Colonic mucosa (tissue), 4 donors: ENCODE measurements at regions not wholly inside any gene's neighbourhood (a gene's known extent, or its start where the extent isn't known, plus 50 kb on each side); places are given as distances from the start of the nearest gene placed in this dataset.
A peak's percentile ranks its signal among the peaks of the same experiment; 100 is the strongest.

Experiments used
- DNase-seq: peaks from one replicate; pipeline ENCODE4 v3.0.0-alpha.2; 2020
- H3K27ac ChIP-seq: fragments of 200-600 bp; one replicate; pipeline ENCODE4 v1.8.0; 2021
- H3K27me3 ChIP-seq: fragments of 200-600 bp; one replicate; pipeline ENCODE4 v1.8.0; 2021
- H3K36me3 ChIP-seq: fragments of 200-600 bp; one replicate; pipeline ENCODE4 v1.8.0; 2021
- H3K4me1 ChIP-seq: fragments of 200-600 bp; one replicate; pipeline ENCODE4 v1.8.0; 2021; ENCODE audit warnings: mild to moderate bottlenecking
- H3K4me3 ChIP-seq: fragments of 200-600 bp; one replicate; pipeline ENCODE4 v1.8.0; 2021
- H3K9ac ChIP-seq, 2 donors: one replicate each; pipeline ENCODE4 v1.7.0; 2013; ENCODE audit warnings: control low read depth in 2 of 2, low read depth in 2 of 2, low read length in 2 of 2
- H3K9me3 ChIP-seq: fragments of 200-600 bp; one replicate; pipeline ENCODE4 v1.8.0; 2021
- intact Hi-C: fragments of 100-400 bp; cut with DNase I; formaldehyde crosslinking; loops from one replicate; pipeline ENCODE4 v1.14.1; 2022
- TF ChIP-seq, protein P1 (sequence below): fragments of 200-600 bp; IDR thresholded peaks from one replicate; pipeline ENCODE4 v1.8.0; 2022; ENCODE audit warnings: antibody characterized with exemption, mild to moderate bottlenecking
- donor health status: healthy.
- donor health status: DM: no; HTN: no; CAD: no.
- donor health status: DM: no; HTN: no; CAD: no.

DNA sequence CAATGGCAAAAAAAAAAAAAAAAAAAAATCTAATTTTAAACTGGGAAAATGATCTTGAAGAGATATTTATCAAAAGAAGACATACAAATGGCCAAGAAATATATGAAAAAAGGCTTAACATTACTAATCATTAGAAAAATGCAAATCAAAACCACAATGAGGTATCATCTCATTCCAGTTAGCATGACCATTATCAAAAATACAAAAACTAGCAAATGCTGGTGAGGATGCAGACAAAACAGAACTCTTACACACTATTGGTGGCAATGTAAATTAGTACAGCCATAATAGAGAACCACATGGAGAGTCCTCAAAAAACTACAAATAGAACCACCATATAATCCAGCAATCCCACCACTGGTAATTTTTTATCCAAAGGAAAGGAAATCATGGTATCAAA lies 489.6 kb downstream of the TNS3 start:
- Histone ChIP-seq H3K9me3 (no peaks in the 10 kb centered on the region), H3K4me3 (no peak overlapping the region), H3K9ac (no peak overlapping the region), H3K27me3 (no peaks in the 10 kb centered on the region), H3K4me1 (no peaks in the 10 kb centered on the region), H3K27ac (no peak overlapping the region), H3K36me3 (no peaks in the 10 kb centered on the region)
- intact Hi-C loops: no loop called here
- no peak for DNase-seq
- TF ChIP-seq, protein P1, sequence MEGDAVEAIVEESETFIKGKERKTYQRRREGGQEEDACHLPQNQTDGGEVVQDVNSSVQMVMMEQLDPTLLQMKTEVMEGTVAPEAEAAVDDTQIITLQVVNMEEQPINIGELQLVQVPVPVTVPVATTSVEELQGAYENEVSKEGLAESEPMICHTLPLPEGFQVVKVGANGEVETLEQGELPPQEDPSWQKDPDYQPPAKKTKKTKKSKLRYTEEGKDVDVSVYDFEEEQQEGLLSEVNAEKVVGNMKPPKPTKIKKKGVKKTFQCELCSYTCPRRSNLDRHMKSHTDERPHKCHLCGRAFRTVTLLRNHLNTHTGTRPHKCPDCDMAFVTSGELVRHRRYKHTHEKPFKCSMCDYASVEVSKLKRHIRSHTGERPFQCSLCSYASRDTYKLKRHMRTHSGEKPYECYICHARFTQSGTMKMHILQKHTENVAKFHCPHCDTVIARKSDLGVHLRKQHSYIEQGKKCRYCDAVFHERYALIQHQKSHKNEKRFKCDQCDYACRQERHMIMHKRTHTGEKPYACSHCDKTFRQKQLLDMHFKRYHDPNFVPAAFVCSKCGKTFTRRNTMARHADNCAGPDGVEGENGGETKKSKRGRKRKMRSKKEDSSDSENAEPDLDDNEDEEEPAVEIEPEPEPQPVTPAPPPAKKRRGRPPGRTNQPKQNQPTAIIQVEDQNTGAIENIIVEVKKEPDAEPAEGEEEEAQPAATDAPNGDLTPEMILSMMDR: no peak

- TF ChIP-seq, protein P1: no peak
- intact Hi-C loops: no loop called here
- no peak overlapping the region for H3K9ac ChIP-seq
- no peak overlapping the region for H3K27ac ChIP-seq
- no peak for DNase-seq
- H3K36me3 ChIP-seq: no peaks in the 10 kb centered on the region
- no peak overlapping the region for H3K4me3 ChIP-seq
- H3K4me1 ChIP-seq: no peaks in the 10 kb centered on the region
- H3K9me3 ChIP-seq: no peaks in the 10 kb centered on the region
- H3K27me3 ChIP-seq: no peaks in the 10 kb centered on the region
Measured at GRCh38 chr7:47091141-47091540, 490.8 kb downstream of the TNS3 start.

DNA sequence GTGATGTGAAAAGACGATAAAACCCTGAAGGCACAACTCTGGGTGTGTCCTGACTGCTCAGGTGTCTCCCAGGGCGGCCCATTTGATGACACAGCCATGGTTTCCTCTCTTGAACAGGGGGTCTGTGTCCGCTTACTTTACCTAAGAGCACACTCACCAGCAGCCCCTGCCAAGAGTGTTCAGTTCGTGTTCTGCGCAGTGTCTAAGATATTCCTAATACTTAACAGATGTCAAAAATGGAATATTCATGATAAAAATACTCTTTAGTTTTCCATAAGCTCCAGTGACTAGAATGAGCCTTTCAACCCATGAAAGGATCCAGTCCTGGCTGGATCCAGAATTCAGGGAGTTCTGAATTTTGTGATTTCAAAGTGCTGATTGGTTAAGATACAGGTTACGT lies 492.4 kb downstream of the TNS3 start:
- no peaks in the 10 kb centered on the region for H3K4me1 ChIP-seq
- H3K9me3 ChIP-seq: no peaks in the 10 kb centered on the region
- DNase-seq: no peak
- no peaks in the 10 kb centered on the region for H3K27me3 ChIP-seq
- TF ChIP-seq, protein P1: no peak
- no peak overlapping the region for H3K9ac ChIP-seq
- no peak overlapping the region for H3K27ac ChIP-seq
- no peaks in the 10 kb centered on the region for H3K36me3 ChIP-seq
- intact Hi-C loops: loop anchor here (2.0 kb wide), 2 partner anchors 1165 to 1173 kb away; no protein-coding TSS in a partner anchor
- no peak overlapping the region for H3K4me3 ChIP-seq

DNA sequence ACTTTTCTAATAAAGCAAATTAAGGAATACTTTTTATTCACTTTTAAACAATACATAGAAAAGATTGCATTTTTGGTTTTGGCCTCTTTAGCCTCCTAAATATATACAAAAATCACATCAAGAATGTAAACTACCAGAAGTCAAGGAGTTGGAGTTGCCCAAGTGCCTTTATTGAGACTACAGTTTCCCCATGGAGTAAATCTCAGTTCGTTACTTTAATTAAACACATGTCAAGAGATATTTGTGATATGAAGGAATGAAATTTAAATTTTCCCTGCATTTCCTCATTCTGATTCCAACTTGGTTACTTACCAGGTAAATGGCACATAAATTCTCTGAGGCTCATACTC lies 492.9 kb downstream of the TNS3 start:
- Histone ChIP-seq H3K9ac (no peak overlapping the region), H3K36me3 (no peaks in the 10 kb centered on the region)
- DNase-seq: no peak

GRCh38 chr7:47088329-47089067 lies 493.4 kb downstream of the TNS3 start:
- Histone ChIP-seq H3K27me3 (no peaks in the 10 kb centered on the region), H3K9ac (peak overlapping the region in 1 of 2 donors; percentile 1), H3K36me3 (no peaks in the 10 kb centered on the region), H3K4me1 (no peaks in the 10 kb centered on the region), H3K27ac (no peak overlapping the region), H3K4me3 (no peak overlapping the region), H3K9me3 (no peaks in the 10 kb centered on the region)
- TF ChIP-seq, protein P1: peak; percentile 84
- DNase-seq: peak; percentile 37
- intact Hi-C loops: loop anchor here (2.0 kb wide), 2 partner anchors 1164 to 1172 kb away; no protein-coding TSS in a partner anchor

More for the DNA sequence above, 492.9 kb downstream of the TNS3 start:
- no peaks in the 10 kb centered on the region for H3K27me3 ChIP-seq
- TF ChIP-seq, protein P1: peak; percentile 10
- no peaks in the 10 kb centered on the region for H3K9me3 ChIP-seq
- no peak overlapping the region for H3K4me3 ChIP-seq
- intact Hi-C loops: loop anchor here (2.0 kb wide), 2 partner anchors 1164 to 1172 kb away; no protein-coding TSS in a partner anchor
- H3K27ac ChIP-seq: no peak overlapping the region
- H3K4me1 ChIP-seq: no peaks in the 10 kb centered on the region
